8988T (cell line): ENCODE measurements at regions not wholly inside any gene's neighbourhood (a gene's known extent, or its start where the extent isn't known, plus 50 kb on each side); places are given as distances from the start of the nearest gene placed in this dataset.
"Not testable (repeated sequence)": the region's sequence is repeated elsewhere in the genome, so short reads cannot be mapped to it uniquely, and the experiment has no call there.

Experiments used
- DNase-seq: peaks from one replicate; pipeline ENCODE4 v3.0.0; 2011

DNA sequence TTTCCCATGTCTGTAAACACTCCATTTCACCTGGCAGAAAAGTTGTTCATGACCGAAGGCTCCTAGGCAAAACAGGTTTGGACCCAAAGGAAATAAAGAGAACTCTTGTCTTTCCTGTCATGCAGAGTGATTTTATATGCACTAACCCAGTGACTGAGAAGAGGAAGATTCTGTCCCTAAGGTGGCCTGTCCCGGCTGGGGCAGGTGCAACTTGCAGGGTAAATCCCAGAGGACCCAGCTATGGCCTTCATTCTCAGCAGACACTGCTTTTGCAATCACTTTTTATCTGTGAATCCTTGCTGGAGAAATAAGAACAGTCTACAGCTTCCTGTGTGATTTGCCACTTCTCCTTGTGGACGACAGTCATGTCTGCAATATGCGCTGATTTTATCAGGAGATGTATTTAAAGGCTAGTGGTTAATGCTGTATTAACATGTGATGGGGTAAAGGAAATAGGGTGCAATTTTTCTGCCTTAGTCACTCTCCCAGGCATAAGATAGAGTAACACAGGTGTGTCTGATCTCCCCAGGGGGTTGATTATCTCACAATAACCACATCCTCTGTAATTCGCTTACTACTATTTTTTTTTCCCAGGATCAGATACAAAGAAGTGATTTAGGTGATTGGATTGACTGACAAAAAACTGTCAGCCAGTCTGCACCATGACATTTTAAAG lies 696.8 kb upstream of the SOX9 start:
- DNase-seq = no peak

- no peak for DNase-seq
Measured at GRCh38 chr17:71427801-71428200, 693.0 kb upstream of the SOX9 start.

DNA sequence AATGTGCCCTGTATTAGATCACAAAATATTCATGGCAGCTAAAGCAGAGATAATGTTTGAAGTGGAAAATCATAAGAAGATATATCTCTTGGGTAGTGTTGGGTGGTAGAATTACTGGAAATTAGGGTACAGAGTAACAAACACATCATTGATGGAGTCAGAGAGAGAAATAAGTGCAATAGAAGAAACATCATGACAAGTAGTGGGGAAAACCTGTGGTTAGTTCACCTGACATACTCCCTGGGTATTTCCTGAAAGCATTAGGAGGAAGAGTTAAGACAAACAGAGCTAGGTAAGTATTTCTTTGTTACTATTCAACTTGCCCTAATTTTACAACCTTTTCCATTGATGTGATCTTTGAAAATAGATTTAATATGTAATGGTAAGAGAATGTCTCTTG lies 691.9 kb upstream of the SOX9 start:
- no peak for DNase-seq

GRCh38 chr17:71430281-71430680 lies 690.5 kb upstream of the SOX9 start:
- no peak for DNase-seq

DNA sequence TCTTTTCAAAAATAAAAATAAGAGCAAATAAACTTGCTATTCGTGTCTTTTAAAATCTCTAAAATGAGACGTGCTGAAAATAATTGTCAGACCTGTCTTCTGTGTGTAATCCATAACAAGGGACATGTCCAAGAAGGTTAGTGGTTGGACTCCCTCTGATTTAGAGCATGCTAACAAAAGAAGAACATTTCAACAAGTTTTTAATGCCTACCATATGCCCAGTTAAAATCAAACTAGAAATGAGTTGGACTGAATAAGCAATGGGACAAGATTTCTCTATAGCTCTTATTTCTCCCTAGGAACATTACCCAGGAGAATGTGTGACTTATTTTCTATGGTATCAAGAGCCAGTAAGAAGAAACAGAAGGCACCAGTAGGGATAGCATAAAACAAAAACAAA lies 689.7 kb upstream of the SOX9 start:
- no peak for DNase-seq

DNA sequence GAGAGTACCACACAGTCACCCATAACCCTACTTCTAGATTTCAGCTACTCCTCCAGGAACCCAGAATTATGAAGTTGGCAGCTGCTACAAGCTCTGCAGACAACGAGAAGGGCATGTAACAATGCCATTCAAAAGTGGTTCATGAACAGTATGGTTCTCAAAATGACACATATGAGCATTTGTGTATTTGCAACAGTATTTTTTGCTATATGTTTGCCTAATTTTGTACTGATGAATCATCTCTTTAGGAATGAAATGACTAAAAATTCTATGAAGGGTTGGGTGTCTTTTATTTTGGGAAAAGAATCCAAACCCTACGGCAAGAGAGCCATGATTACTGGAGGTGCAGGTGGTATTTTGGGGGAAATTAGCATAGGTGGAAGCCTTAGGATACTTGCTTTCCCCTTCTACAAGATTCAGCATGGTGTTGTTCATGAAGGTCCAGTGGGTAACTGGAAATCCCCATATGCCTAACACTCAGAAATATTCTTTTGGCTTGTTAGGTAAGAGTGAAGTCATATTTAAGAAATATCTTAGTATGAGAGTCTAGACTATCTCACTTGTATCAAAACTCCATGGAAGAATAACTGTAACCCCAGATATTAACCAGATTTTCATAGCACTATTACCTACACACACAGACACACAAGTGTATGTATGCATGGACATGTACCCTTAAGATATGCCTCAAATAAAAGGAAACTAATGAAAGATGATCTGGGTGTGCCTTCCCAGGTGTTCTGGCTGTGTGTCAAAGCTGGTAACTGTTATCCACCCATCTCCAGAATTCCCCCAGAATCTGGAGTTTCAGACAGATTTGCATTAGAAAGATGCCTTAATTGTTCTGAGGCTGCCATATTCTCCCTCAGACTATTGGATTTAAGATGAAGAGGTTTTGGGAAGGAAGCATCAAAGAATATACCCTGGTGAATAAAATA lies 688.2 kb upstream of the SOX9 start:
- no peak for DNase-seq

DNA sequence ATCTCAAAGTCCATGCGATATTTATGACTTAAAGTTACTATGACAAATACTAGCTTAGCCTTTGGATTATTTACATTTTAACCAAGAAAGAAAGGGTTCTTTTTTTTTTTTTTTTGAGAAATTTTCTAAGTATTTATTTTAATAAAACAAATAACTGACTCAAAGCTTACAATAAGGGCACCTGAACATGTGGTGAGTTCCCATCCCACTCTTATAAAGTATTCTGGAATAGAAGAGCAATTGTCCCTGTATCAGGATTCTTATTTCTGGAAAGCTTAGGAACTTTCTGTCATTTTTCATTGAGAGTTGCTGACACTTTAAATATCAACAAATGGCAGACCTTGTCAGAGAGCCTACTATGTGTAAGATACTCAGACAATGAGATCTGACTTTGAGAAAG lies 686.1 kb upstream of the SOX9 start:
- DNase-seq = no peak

- DNase-seq = no peak
Measured at GRCh38 chr17:71436479-71436878, 684.3 kb upstream of the SOX9 start.

DNA sequence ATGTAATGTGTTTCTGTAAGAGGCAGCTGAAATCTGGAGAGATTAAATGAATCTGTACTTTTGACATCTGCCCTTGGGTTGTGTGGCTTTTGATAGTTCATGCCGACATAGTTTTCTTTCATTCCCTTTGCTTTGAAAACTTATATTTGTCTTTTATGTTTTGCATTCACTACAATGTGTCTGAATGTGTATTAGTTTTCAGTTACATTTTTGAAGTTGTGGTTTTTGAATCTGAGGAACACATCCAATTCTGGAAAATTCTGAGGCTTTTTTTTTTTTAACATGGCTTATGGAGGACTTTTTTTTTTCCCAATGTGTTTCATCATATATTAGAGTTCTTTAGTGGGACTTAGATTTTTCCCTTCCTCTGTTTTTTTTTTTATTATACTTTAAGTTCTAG lies 683.7 kb upstream of the SOX9 start:
- no peak for DNase-seq

- no peak for DNase-seq
Measured at GRCh38 chr17:71438631-71439146, 682.1 kb upstream of the SOX9 start.

DNA sequence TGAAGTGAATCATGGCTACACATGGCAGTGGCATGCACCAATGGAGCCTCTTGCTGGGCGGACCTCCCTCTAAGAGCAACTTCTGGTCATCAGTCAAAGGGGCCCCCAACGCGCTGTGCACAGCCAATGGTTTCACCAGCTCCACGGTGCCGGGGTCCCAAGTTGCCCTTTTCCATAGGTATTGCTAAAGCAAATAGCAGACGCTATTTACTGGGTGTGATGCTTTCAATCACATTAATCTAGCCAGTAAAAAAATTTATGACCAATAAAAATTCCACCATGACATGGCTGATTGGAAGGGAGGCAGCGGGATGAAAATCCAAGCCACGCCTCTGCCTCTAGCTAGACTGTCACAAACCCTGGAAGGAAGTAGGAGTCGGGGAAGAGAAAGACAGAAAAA lies 680.3 kb upstream of the SOX9 start:
- DNase-seq = no peak

DNA sequence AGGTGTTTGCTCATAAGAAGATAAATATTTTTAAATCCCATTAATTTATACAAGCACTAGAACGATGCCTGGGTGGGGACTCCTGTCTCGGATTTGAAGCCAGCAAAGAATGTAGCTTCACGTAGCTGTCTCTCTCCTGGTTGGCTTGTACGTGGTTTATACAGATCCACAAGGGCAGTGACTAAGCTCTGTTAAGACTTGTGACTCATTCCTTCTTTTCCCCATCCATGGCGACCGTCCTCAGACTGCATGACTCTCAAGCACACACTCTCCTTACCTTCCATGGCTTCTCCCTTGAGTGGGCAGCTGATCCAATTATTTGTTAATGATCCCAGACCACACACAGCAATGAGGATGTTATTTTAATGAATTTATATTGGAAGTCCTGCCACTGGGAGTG lies 679.7 kb upstream of the SOX9 start:
- no peak for DNase-seq

DNA sequence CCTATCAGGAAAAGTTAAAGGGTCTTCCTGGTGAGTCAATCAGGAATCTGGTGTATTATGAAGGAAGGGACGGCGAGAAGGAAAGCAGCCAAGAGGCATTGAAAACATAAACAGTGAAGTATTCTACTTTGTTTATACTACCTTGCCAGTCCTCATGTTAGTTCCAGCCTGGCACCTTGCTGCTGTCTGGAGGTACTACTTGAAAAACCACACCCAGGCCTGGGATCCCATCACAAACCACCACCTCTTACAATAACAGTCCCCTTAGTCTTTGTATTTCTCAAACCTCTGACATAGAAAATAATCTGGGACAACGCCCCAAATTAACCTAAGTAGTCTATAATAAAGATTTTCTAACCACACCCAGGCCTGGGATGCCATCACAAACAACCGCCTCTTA lies 676.7 kb upstream of the SOX9 start:
- no peak for DNase-seq

GRCh38 chr17:71446645-71447437 lies 674.0 kb upstream of the SOX9 start:
- no peak for DNase-seq

DNA sequence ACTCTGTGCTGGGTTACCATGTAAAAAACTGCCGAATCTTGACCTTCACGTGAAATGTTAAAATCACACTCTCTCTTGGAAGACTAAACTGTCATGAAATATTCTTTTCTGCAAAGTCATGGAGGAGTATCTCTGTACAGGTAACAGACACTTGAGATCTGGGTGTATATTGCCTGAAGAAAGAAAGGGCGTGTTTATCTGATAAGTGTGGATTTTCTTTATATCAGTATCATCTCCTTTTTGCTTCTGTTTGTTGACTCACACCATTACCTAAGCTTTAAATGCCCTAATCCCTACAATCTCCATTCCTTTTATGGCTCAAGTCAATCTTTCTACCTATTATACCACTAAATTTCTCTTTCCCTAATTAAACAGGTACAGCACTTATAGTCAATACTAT lies 673.2 kb upstream of the SOX9 start:
- no peak for DNase-seq

GRCh38 chr17:71450657-71451056 lies 670.2 kb upstream of the SOX9 start:
- not testable (repeated sequence) for DNase-seq

GRCh38 chr17:71453876-71454422 lies 666.9 kb upstream of the SOX9 start:
- no peak for DNase-seq

DNA sequence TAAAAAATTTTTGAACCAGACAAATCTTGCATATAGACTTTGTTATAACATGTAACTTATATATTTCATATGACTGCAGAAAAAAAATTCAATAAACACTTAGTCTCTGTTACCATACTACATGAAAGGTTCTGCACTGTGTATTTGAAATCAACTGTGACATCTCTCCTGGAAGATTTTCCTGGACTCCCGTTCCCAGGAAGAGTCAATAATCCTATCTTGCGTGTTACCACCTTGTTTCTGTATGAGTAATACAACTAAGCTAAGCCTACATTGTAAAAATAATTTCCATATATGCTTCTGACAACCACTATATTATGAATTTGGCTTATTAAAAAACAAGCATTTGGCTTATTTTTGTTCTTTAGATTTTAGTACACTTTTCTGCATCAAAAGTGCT lies 665.6 kb upstream of the SOX9 start:
- DNase-seq = no peak

DNA sequence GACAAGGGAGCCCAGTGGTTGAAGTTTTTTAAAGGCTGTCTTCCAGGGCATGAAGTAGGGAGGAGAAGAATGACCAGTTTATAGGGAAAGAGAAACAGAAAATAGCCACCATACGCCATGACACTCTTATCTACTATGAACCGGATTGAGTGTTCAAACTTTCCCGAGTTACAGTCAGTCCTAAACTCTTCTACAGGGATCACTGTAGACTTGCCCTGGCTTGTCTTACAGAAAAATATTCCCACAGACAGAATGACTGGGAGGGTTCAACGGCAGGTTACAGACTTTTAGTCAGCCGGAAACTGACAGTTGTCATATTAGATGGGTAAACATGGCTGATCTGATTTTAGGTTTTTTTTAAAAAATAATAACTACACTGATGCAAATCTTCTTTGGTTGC lies 662.5 kb upstream of the SOX9 start:
- no peak for DNase-seq

GRCh38 chr17:71460943-71461342 lies 659.9 kb upstream of the SOX9 start:
- DNase-seq = no peak

GRCh38 chr17:71461498-71462169 lies 659.2 kb upstream of the SOX9 start:
- DNase-seq = no peak

DNA sequence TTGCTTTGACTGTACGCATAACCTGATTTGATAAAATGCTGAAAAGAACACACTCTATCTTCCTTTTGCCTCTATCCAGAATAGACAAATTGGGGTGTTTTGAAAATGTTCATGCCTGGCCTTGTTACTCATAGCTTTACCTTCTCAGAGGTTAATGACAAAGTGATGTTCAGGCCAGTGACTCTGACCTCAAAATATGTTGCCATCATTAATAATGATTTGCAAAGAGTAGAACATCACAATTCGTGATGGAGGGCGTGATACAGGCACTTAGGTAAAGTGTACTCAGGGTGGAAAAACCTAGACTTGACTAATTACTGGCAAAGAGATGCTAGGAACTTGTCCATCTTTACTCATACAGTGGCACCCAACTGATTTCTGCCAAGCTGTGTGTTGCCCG lies 656.6 kb upstream of the SOX9 start:
- no peak for DNase-seq

- no peak for DNase-seq
Measured at GRCh38 chr17:71464751-71465150, 656.1 kb upstream of the SOX9 start.
